ENCODE measurements at regions not wholly inside any gene's neighbourhood (a gene's known extent, or its start where the extent isn't known, plus 50 kb on each side); places are given as distances from the start of the nearest gene placed in this dataset.

GRCh38 chr7:81321949-81322348 lies 403.1 kb upstream of the SEMA3C start:
- Mint-ChIP-seq H3K4me3 (no peak overlapping the region), H3K27ac (no peak overlapping the region), H3K9me3 (peaks cover under 1 to 11% (median 4%) of the 10 kb centered on the region in 8 donors), H3K4me1 (no peaks in the 10 kb centered on the region), H3K27me3 (no peaks in the 10 kb centered on the region), H3K36me3 (no peaks in the 10 kb centered on the region)
- no peaks in the 10 kb centered on the region for H3K9me3 ChIP-seq (ENCODE audit: control insufficient read depth in 1 of 2, low read length in 2 of 2)
- H3K4me3 ChIP-seq (ENCODE audit: low read length in 2 of 2) = no peak overlapping the region
- ChIA-PET POLR2A (ENCODE audit: partially characterized antibody) (no interaction called here), CTCF (ENCODE audit: partially characterized antibody) (no interaction called here)
- no peaks in the 10 kb centered on the region for H3K4me1 ChIP-seq (ENCODE audit: insufficient read depth, low read length)
- intact Hi-C loops (cut with micrococcal nuclease) = no loop called here
- DNase-seq = no peak
- no peaks in the 10 kb centered on the region for H3K27me3 ChIP-seq (ENCODE audit: insufficient read depth, low read length)
- no peaks in the 10 kb centered on the region for H3K36me3 ChIP-seq (ENCODE audit: insufficient read depth, low read length)
- no peak overlapping the region for H3K27ac ChIP-seq (ENCODE audit: low read depth, low read length)

- no peaks in the 10 kb centered on the region for H3K4me1 ChIP-seq (ENCODE audit: insufficient read depth, low read length)
- no peak overlapping the region for H3K4me3 ChIP-seq (ENCODE audit: low read length in 2 of 2)
- H3K36me3 ChIP-seq (ENCODE audit: insufficient read depth, low read length) = no peaks in the 10 kb centered on the region
- H3K9me3 ChIP-seq (ENCODE audit: control insufficient read depth in 1 of 2, low read length in 2 of 2) = no peaks in the 10 kb centered on the region
- ChIA-PET CTCF (ENCODE audit: partially characterized antibody) (no interaction called here), POLR2A (ENCODE audit: partially characterized antibody) (no interaction called here)
- no peaks in the 10 kb centered on the region for H3K4me1 Mint-ChIP-seq
- H3K36me3 Mint-ChIP-seq = no peaks in the 10 kb centered on the region
- H3K27me3 ChIP-seq (ENCODE audit: insufficient read depth, low read length) = no peaks in the 10 kb centered on the region
- no peaks in the 10 kb centered on the region for H3K27me3 Mint-ChIP-seq
- intact Hi-C loops (cut with micrococcal nuclease) = no loop called here
- H3K27ac ChIP-seq (ENCODE audit: low read depth, low read length) = no peak overlapping the region
- DNase-seq = no peak
- peaks cover 0 to 11% (median 4%) of the 10 kb centered on the region in 8 donors for H3K9me3 Mint-ChIP-seq
- no peak overlapping the region for H3K27ac Mint-ChIP-seq
- H3K4me3 Mint-ChIP-seq = no peak overlapping the region
Observed at GRCh38 chr7:81317741-81318140, 398.9 kb upstream of the SEMA3C start.

GRCh38 chr7:81308643-81309322 lies 389.9 kb upstream of the SEMA3C start:
- no peaks in the 10 kb centered on the region for H3K4me1 ChIP-seq (ENCODE audit: insufficient read depth, low read length)
- Mint-ChIP-seq H3K27ac (no peak overlapping the region), H3K9me3 (peaks cover 0 to 14% (median 4%) of the 10 kb centered on the region in 8 donors), H3K36me3 (no peaks in the 10 kb centered on the region), H3K4me1 (no peaks in the 10 kb centered on the region), H3K27me3 (no peaks in the 10 kb centered on the region), H3K4me3 (no peak overlapping the region)
- ChIA-PET POLR2A (ENCODE audit: partially characterized antibody) (no interaction called here), CTCF (ENCODE audit: partially characterized antibody) (no interaction called here)
- intact Hi-C loops (cut with micrococcal nuclease) = no loop called here
- H3K36me3 ChIP-seq (ENCODE audit: insufficient read depth, low read length) = no peaks in the 10 kb centered on the region
- H3K4me3 ChIP-seq (ENCODE audit: low read length in 2 of 2) = no peak overlapping the region
- no peaks in the 10 kb centered on the region for H3K27me3 ChIP-seq (ENCODE audit: insufficient read depth, low read length)
- H3K9me3 ChIP-seq (ENCODE audit: control insufficient read depth in 1 of 2, low read length in 2 of 2) = no peaks in the 10 kb centered on the region
- DNase-seq = no peak
- H3K27ac ChIP-seq (ENCODE audit: low read depth, low read length) = no peak overlapping the region

GRCh38 chr7:81301815-81302214 lies 383.0 kb upstream of the SEMA3C start:
- Mint-ChIP-seq H3K9me3 (peaks cover 0 to 16% (median 3%) of the 10 kb centered on the region in 8 donors), H3K36me3 (no peaks in the 10 kb centered on the region), H3K4me1 (no peaks in the 10 kb centered on the region), H3K4me3 (no peak overlapping the region), H3K27me3 (no peaks in the 10 kb centered on the region), H3K27ac (no peak overlapping the region)
- no peak for DNase-seq
- Histone ChIP-seq H3K27me3 (ENCODE audit: insufficient read depth, low read length) (no peaks in the 10 kb centered on the region), H3K4me3 (ENCODE audit: low read length in 2 of 2) (no peak overlapping the region), H3K4me1 (ENCODE audit: insufficient read depth, low read length) (no peaks in the 10 kb centered on the region), H3K36me3 (ENCODE audit: insufficient read depth, low read length) (no peaks in the 10 kb centered on the region), H3K9me3 (ENCODE audit: control insufficient read depth in 1 of 2, low read length in 2 of 2) (no peaks in the 10 kb centered on the region), H3K27ac (ENCODE audit: low read depth, low read length) (no peak overlapping the region)
- ChIA-PET POLR2A (ENCODE audit: partially characterized antibody) (no interaction called here), CTCF (ENCODE audit: partially characterized antibody) (no interaction called here)
- intact Hi-C loops (cut with micrococcal nuclease) = no loop called here

- ChIA-PET CTCF (ENCODE audit: partially characterized antibody) (no interaction called here), POLR2A (ENCODE audit: partially characterized antibody) (no interaction called here)
- no peaks in the 10 kb centered on the region for H3K36me3 Mint-ChIP-seq
- no peak for DNase-seq
- intact Hi-C loops (cut with micrococcal nuclease) = no loop called here
- H3K27ac Mint-ChIP-seq = no peak overlapping the region
- Histone ChIP-seq H3K4me3 (ENCODE audit: low read length in 2 of 2) (no peak overlapping the region), H3K27me3 (ENCODE audit: insufficient read depth, low read length) (no peaks in the 10 kb centered on the region), H3K9me3 (ENCODE audit: control insufficient read depth in 1 of 2, low read length in 2 of 2) (no peaks in the 10 kb centered on the region), H3K4me1 (ENCODE audit: insufficient read depth, low read length) (no peaks in the 10 kb centered on the region), H3K27ac (ENCODE audit: low read depth, low read length) (no peak overlapping the region), H3K36me3 (ENCODE audit: insufficient read depth, low read length) (no peaks in the 10 kb centered on the region)
- peaks cover 0 to 22% (median 4%) of the 10 kb centered on the region in 8 donors for H3K9me3 Mint-ChIP-seq
- no peaks in the 10 kb centered on the region for H3K27me3 Mint-ChIP-seq
- no peaks in the 10 kb centered on the region for H3K4me1 Mint-ChIP-seq
- H3K4me3 Mint-ChIP-seq = no peak overlapping the region
Observed at GRCh38 chr7:81300753-81301152, 381.9 kb upstream of the SEMA3C start.

- peaks cover 0 to 20% (median 4%) of the 10 kb centered on the region in 8 donors for H3K9me3 Mint-ChIP-seq
Observed at GRCh38 chr7:81299711-81300110, 380.9 kb upstream of the SEMA3C start.

GRCh38 chr7:81298951-81299666 lies 380.3 kb upstream of the SEMA3C start:
- intact Hi-C loops (cut with micrococcal nuclease) = no loop called here
- Histone ChIP-seq H3K4me3 (ENCODE audit: low read length in 2 of 2) (no peak overlapping the region), H3K36me3 (ENCODE audit: insufficient read depth, low read length) (no peaks in the 10 kb centered on the region), H3K4me1 (ENCODE audit: insufficient read depth, low read length) (no peaks in the 10 kb centered on the region), H3K27ac (ENCODE audit: low read depth, low read length) (no peak overlapping the region), H3K9me3 (ENCODE audit: control insufficient read depth in 1 of 2, low read length in 2 of 2) (no peaks in the 10 kb centered on the region), H3K27me3 (ENCODE audit: insufficient read depth, low read length) (no peaks in the 10 kb centered on the region)
- Mint-ChIP-seq H3K4me1 (no peaks in the 10 kb centered on the region), H3K27ac (no peak overlapping the region), H3K36me3 (no peaks in the 10 kb centered on the region), H3K27me3 (no peaks in the 10 kb centered on the region), H3K4me3 (no peak overlapping the region), H3K9me3 (peaks cover 0 to 19% (median 4%) of the 10 kb centered on the region in 8 donors)
- ChIA-PET POLR2A (ENCODE audit: partially characterized antibody) (no interaction called here), CTCF (ENCODE audit: partially characterized antibody) (no interaction called here)
- no peak for DNase-seq

More at GRCh38 chr7:81299711-81300110, 380.9 kb upstream of the SEMA3C start:
- H3K36me3 Mint-ChIP-seq = no peaks in the 10 kb centered on the region
- no peak overlapping the region for H3K4me3 ChIP-seq (ENCODE audit: low read length in 2 of 2)
- intact Hi-C loops (cut with micrococcal nuclease) = no loop called here
- no peak overlapping the region for H3K27ac Mint-ChIP-seq
- CTCF ChIA-PET (ENCODE audit: partially characterized antibody) = no interaction called here
- no peaks in the 10 kb centered on the region for H3K4me1 Mint-ChIP-seq
- H3K27me3 ChIP-seq (ENCODE audit: insufficient read depth, low read length) = no peaks in the 10 kb centered on the region
- H3K4me1 ChIP-seq (ENCODE audit: insufficient read depth, low read length) = no peaks in the 10 kb centered on the region
- no peak overlapping the region for H3K4me3 Mint-ChIP-seq
- H3K27ac ChIP-seq (ENCODE audit: low read depth, low read length) = no peak overlapping the region
- H3K27me3 Mint-ChIP-seq = no peaks in the 10 kb centered on the region
- no peak for DNase-seq
- H3K9me3 ChIP-seq (ENCODE audit: control insufficient read depth in 1 of 2, low read length in 2 of 2) = no peaks in the 10 kb centered on the region
- POLR2A ChIA-PET (ENCODE audit: partially characterized antibody) = no interaction called here
- H3K36me3 ChIP-seq (ENCODE audit: insufficient read depth, low read length) = no peaks in the 10 kb centered on the region

All from CD4-positive, alpha-beta memory T cell (primary cell).